ENCODE measurements at regions not wholly inside any gene's neighbourhood (a gene's known extent, or its start where the extent isn't known, plus 50 kb on each side); places are given as distances from the start of the nearest gene placed in this dataset.

GRCh38 chr3:197431346-197431910 is 124.3 kb downstream of the BDH1 start:
- Mint-ChIP-seq H3K27ac (no peak overlapping the region), H3K4me1 (peaks cover 13% of the 10 kb centered on the region), H3K4me3 (no peak overlapping the region), H3K27me3 (ENCODE audit: low read depth in 3 of 3) (peaks cover 17 to 30% (median 22%) of the 10 kb centered on the region in 3 donors), H3K36me3 (no peaks in the 10 kb centered on the region), H3K9me3 (no peaks in the 10 kb centered on the region)
- no peak for DNase-seq
- Histone ChIP-seq H3K27me3 (ENCODE audit: control insufficient read depth in 2 of 2, insufficient read depth in 2 of 2, low read length in 2 of 2) (peaks cover 5 to 6% of the 10 kb centered on the region in 2 donors), H3K36me3 (replicated peaks in 1 of 2; ENCODE audit: control insufficient read depth in 1 of 2, insufficient read depth in 2 of 2, low read length in 2 of 2) (no peaks in the 10 kb centered on the region), H3K4me3 (replicated peaks in 1 of 3; ENCODE audit: low read depth in 2 of 3, low read length in 3 of 3) (no peak overlapping the region), H3K4me1 (ENCODE audit: control insufficient read depth in 1 of 2, insufficient read depth in 2 of 2, low read length in 2 of 2) (peaks cover 4 to 11% of the 10 kb centered on the region in 2 donors), H3K27ac (ENCODE audit: low read depth in 1 of 2, low read length in 2 of 2) (no peak overlapping the region), H3K4me2 (replicated peaks; ENCODE audit: extremely low read depth, low read length, poor library complexity, severe bottlenecking) (no peak overlapping the region), H3K79me2 (ENCODE audit: insufficient read depth, low read length) (no peaks in the 10 kb centered on the region), H2AFZ (ENCODE audit: insufficient read depth, low read depth, low read length, poor library complexity, severe bottlenecking) (no peak overlapping the region), H4K20me1 (ENCODE audit: insufficient read depth, low read length) (no peaks in the 10 kb centered on the region), H3K9ac (ENCODE audit: insufficient read depth, low read length, poor library complexity, severe bottlenecking) (no peak overlapping the region), H3K9me3 (replicated peaks in 1 of 2; ENCODE audit: control insufficient read depth in 1 of 2, insufficient read depth in 1 of 2, low read length in 2 of 2) (no peaks in the 10 kb centered on the region)
- intact Hi-C loops (cut with micrococcal nuclease): no loop called here
- 100% methylated on average over 2 of the region's 6 CpGs for WGBS (ENCODE audit: insufficient coverage)
- no peak for TF ChIP-seq CTCF (IDR thresholded peaks at IDR 0.05)

GRCh38 chr3:197430934-197431333 is 124.8 kb downstream of the BDH1 start:
- no peaks in the 10 kb centered on the region for H3K36me3 ChIP-seq (replicated peaks in 1 of 2; ENCODE audit: control insufficient read depth in 1 of 2, insufficient read depth in 2 of 2, low read length in 2 of 2)
- peaks cover 4 to 11% of the 10 kb centered on the region in 2 donors for H3K4me1 ChIP-seq (ENCODE audit: control insufficient read depth in 1 of 2, insufficient read depth in 2 of 2, low read length in 2 of 2)
- H4K20me1 ChIP-seq (ENCODE audit: insufficient read depth, low read length): no peaks in the 10 kb centered on the region
- H3K4me3 ChIP-seq (replicated peaks in 1 of 3; ENCODE audit: low read depth in 2 of 3, low read length in 3 of 3): no peak overlapping the region
- no peak overlapping the region for H3K27ac ChIP-seq (ENCODE audit: low read depth in 1 of 2, low read length in 2 of 2)
- no peak overlapping the region for H3K9ac ChIP-seq (ENCODE audit: insufficient read depth, low read length, poor library complexity, severe bottlenecking)
- no peaks in the 10 kb centered on the region for H3K9me3 ChIP-seq (replicated peaks in 1 of 2; ENCODE audit: control insufficient read depth in 1 of 2, insufficient read depth in 1 of 2, low read length in 2 of 2)
- H3K27me3 ChIP-seq (ENCODE audit: control insufficient read depth in 2 of 2, insufficient read depth in 2 of 2, low read length in 2 of 2): peaks cover 5 to 6% of the 10 kb centered on the region in 2 donors
- intact Hi-C loops (cut with micrococcal nuclease): no loop called here
- no peak for TF ChIP-seq CTCF (IDR thresholded peaks at IDR 0.05)
- Mint-ChIP-seq H3K4me3 (no peak overlapping the region), H3K9me3 (no peaks in the 10 kb centered on the region), H3K27ac (no peak overlapping the region), H3K4me1 (peaks cover 13% of the 10 kb centered on the region), H3K27me3 (ENCODE audit: low read depth in 3 of 3) (peaks cover 18 to 30% (median 22%) of the 10 kb centered on the region in 3 donors), H3K36me3 (no peaks in the 10 kb centered on the region)
- WGBS (ENCODE audit: insufficient coverage): no CpG with 5 or more reads among the region's 1 CpG
- H2AFZ ChIP-seq (ENCODE audit: insufficient read depth, low read depth, low read length, poor library complexity, severe bottlenecking): no peak overlapping the region
- H3K79me2 ChIP-seq (ENCODE audit: insufficient read depth, low read length): no peaks in the 10 kb centered on the region
- no peak for DNase-seq
- no peak overlapping the region for H3K4me2 ChIP-seq (replicated peaks; ENCODE audit: extremely low read depth, low read length, poor library complexity, severe bottlenecking)
